H9 (cell line): ENCODE measurements at regions not wholly inside any gene's neighbourhood (a gene's known extent, or its start where the extent isn't known, plus 50 kb on each side); places are given as distances from the start of the nearest gene placed in this dataset.

Experiments
- DNase-seq: peaks from one replicate; pipeline ENCODE4 v3.0.0-alpha.2; 2017
- H2AFZ ChIP-seq: one replicate; pipeline ENCODE4 v1.6.1; 2013; ENCODE audit warnings: mild to moderate bottlenecking, low read length, control low read depth, moderate library complexity
- H2AK5ac ChIP-seq: 2 replicates; pipeline ENCODE4 v1.6.1; 2013; ENCODE audit warnings: low read length, control low read depth, mixed read lengths; ENCODE audit not compliant: insufficient read length
- H2BK120ac ChIP-seq: one replicate; pipeline ENCODE4 v1.6.1; 2013; ENCODE audit warnings: low read depth, mild to moderate bottlenecking, low read length, control low read depth, inconsistent platforms; ENCODE audit not compliant: poor library complexity, severe bottlenecking
- H2BK12ac ChIP-seq: 2 replicates; pipeline ENCODE4 v1.6.1; 2013; ENCODE audit warnings: low read length, control low read depth, mixed read lengths, low read depth; ENCODE audit not compliant: insufficient read length
- H2BK15ac ChIP-seq: 2 replicates; pipeline ENCODE4 v1.6.1; 2013; ENCODE audit warnings: low read depth, low read length, control low read depth
- H2BK20ac ChIP-seq: one replicate; pipeline ENCODE4 v1.6.1; 2013; ENCODE audit warnings: low read depth, mild to moderate bottlenecking, low read length, control low read depth, inconsistent platforms; ENCODE audit not compliant: poor library complexity, severe bottlenecking
- H2BK5ac ChIP-seq: 2 replicates; pipeline ENCODE4 v1.6.1; 2013; ENCODE audit warnings: low read length, control low read depth, mixed read lengths; ENCODE audit not compliant: insufficient read length
- H3K14ac ChIP-seq: 2 replicates; pipeline ENCODE4 v1.6.1; 2013; ENCODE audit warnings: low read length, control low read depth; ENCODE audit not compliant: insufficient read depth
- H3K18ac ChIP-seq: 2 replicates; pipeline ENCODE4 v1.6.1; 2013; ENCODE audit warnings: low read depth, mild to moderate bottlenecking, mixed read lengths, low read length, control low read depth; ENCODE audit not compliant: insufficient read length
- H3K23ac ChIP-seq: 2 replicates; pipeline ENCODE4 v1.6.1; 2013; ENCODE audit warnings: low read length, control low read depth, mixed read lengths, low read depth; ENCODE audit not compliant: insufficient read length
- H3K23me2 ChIP-seq: 2 replicates; pipeline ENCODE4 v1.6.1; 2013; ENCODE audit warnings: low read depth, mild to moderate bottlenecking, mixed read lengths, low read length, control low read depth; ENCODE audit not compliant: insufficient read length, poor library complexity, severe bottlenecking
- H3K27ac ChIP-seq: 2 replicates; pipeline ENCODE4 v1.5.1; 2013; ENCODE audit warnings: low read length, control low read depth, mixed read lengths, low read depth; ENCODE audit not compliant: insufficient read length
- H3K27me3 ChIP-seq: 2 replicates; pipeline ENCODE4 v1.6.1; 2013; ENCODE audit warnings: low read length, control low read depth, inconsistent platforms; ENCODE audit not compliant: insufficient read depth
- H3K4ac ChIP-seq: 2 replicates; pipeline ENCODE4 v1.6.1; 2013; ENCODE audit warnings: low read depth, mild to moderate bottlenecking, control low read depth, inconsistent platforms, low read length, moderate library complexity
- H3K4me1 ChIP-seq: 2 replicates; pipeline ENCODE4 v1.6.1; 2013; ENCODE audit warnings: low read length, control low read depth, inconsistent platforms; ENCODE audit not compliant: insufficient read depth
- H3K4me2 ChIP-seq: 2 replicates; pipeline ENCODE4 v1.6.1; 2013; ENCODE audit warnings: low read length, control low read depth, mixed read lengths; ENCODE audit not compliant: insufficient read length, insufficient read depth
- H3K56ac ChIP-seq: 2 replicates; pipeline ENCODE4 v1.6.1; 2013; ENCODE audit warnings: low read depth, mild to moderate bottlenecking, mixed read lengths, low read length, control low read depth; ENCODE audit not compliant: insufficient read length
- H3K79me1 ChIP-seq: 2 replicates; pipeline ENCODE4 v1.6.1; 2013; ENCODE audit warnings: low read depth, mild to moderate bottlenecking, moderate library complexity, low read length, control low read depth, inconsistent platforms; ENCODE audit not compliant: insufficient read depth, poor library complexity, severe bottlenecking
- H3K79me2 ChIP-seq: 2 replicates; pipeline ENCODE4 v1.6.1; 2013; ENCODE audit warnings: low read length, control low read depth, inconsistent platforms; ENCODE audit not compliant: insufficient read depth
- H3K9ac ChIP-seq: 2 replicates; pipeline ENCODE4 v1.6.1; 2013; ENCODE audit warnings: low read length, control low read depth, mixed read lengths; ENCODE audit not compliant: insufficient read length; ENCODE audit errors: extremely low read depth
- H3K9me3 ChIP-seq: one replicate; pipeline ENCODE4 v1.6.1; 2013; ENCODE audit warnings: low read depth, low read length, inconsistent platforms; ENCODE audit not compliant: control insufficient read depth
- H3T11ph ChIP-seq: one replicate; pipeline ENCODE4 v1.6.1; 2013; ENCODE audit warnings: mild to moderate bottlenecking, low read length, control low read depth, inconsistent platforms
- H4K20me1 ChIP-seq: one replicate; pipeline ENCODE4 v1.6.1; 2013; ENCODE audit not compliant: control insufficient read depth, insufficient read length, insufficient read depth
- H4K5ac ChIP-seq: 2 replicates; pipeline ENCODE4 v1.6.1; 2013; ENCODE audit warnings: low read depth, mild to moderate bottlenecking, mixed read lengths, low read length, control low read depth; ENCODE audit not compliant: insufficient read length
- H4K8ac ChIP-seq: replicated peaks from 2 replicates; pipeline ENCODE4 v1.6.1; 2013; ENCODE audit warnings: low read length, control low read depth, mixed read lengths, low read depth; ENCODE audit not compliant: insufficient read length
- H4K91ac ChIP-seq: 2 replicates; pipeline ENCODE4 v1.6.1; 2013; ENCODE audit warnings: low read depth, mild to moderate bottlenecking, moderate library complexity, mixed read lengths, low read length, control low read depth; ENCODE audit not compliant: insufficient read length
- H3K27ac Mint-ChIP-seq, 3 experiments: 2 replicates in 2 of 3; 3 replicates in 1 of 3; pipeline ENCODE4 v1.8.0; 2020 to 2021; ENCODE audit warnings: mixed read lengths in 3 of 3, mild to moderate bottlenecking in 1 of 3, moderate library complexity in 1 of 3
- H3K27me3 Mint-ChIP-seq: 2 replicates; pipeline ENCODE4 v1.8.0; 2021; ENCODE audit warnings: low read depth, mild to moderate bottlenecking, moderate library complexity, mixed read lengths
- H3K36me3 Mint-ChIP-seq, 3 experiments: 2 replicates in 2 of 3; 3 replicates in 1 of 3; pipeline ENCODE4 v1.8.0; 2020 to 2021; ENCODE audit warnings: low read depth in 3 of 3, mixed read lengths in 3 of 3; ENCODE audit not compliant: insufficient read depth in 1 of 3
- H3K4me1 Mint-ChIP-seq, 2 experiments: 2 replicates each; pipeline ENCODE4 v1.8.0; 2020; ENCODE audit warnings: mixed read lengths in 2 of 2
- H3K4me3 Mint-ChIP-seq, 2 experiments: 2 replicates in 1 of 2; 3 replicates in 1 of 2; pipeline ENCODE4 v1.8.0; 2020 to 2021; ENCODE audit warnings: mild to moderate bottlenecking in 2 of 2, mixed read lengths in 2 of 2, moderate library complexity in 1 of 2
- H3K9me3 Mint-ChIP-seq, 2 experiments: 2 replicates in 1 of 2; 3 replicates in 1 of 2; pipeline ENCODE4 v1.8.0; 2020; ENCODE audit warnings: mild to moderate bottlenecking in 2 of 2, mixed read lengths in 2 of 2, moderate library complexity in 1 of 2
- CTCF ChIP-seq: fragments of 200-600 bp; sonication (generic); conservative IDR thresholded peaks from 3 replicates; pipeline ENCODE4 v1.8.0; 2021; ENCODE audit warnings: antibody characterized with exemption, mild to moderate bottlenecking
- WGBS: extraction: QIAGEN DNeasy Blood & Tissue Kit; methylation state at CpG from one replicate; pipeline ENCODE4 v1.1.7; 2013; ENCODE audit warnings: missing lambda C conversion rate, low lambda C conversion rate, mixed read lengths; ENCODE audit not compliant: insufficient read length; ENCODE audit errors: extremely low coverage; 5-methylcytosine and 5-hydroxymethylcytosine counted together

GRCh38 chr1:194309269-194309668 lies 1122.9 kb upstream of the B3GALT2 start:
- no peaks in the 10 kb centered on the region for H3K36me3 Mint-ChIP-seq
- Histone ChIP-seq H2AFZ (no peak overlapping the region), H3K9me3 (no peaks in the 10 kb centered on the region), H3K27me3 (no peaks in the 10 kb centered on the region), H2BK120ac (no peak overlapping the region), H3K27ac (no peak overlapping the region), H3K14ac (no peak overlapping the region), H2BK12ac (no peak overlapping the region), H3K23me2 (no peaks in the 10 kb centered on the region), H4K20me1 (no peaks in the 10 kb centered on the region), H2AK5ac (no peak overlapping the region), H4K91ac (no peak overlapping the region), H3K79me2 (no peaks in the 10 kb centered on the region), H3K4ac (no peak overlapping the region), H3K18ac (no peak overlapping the region), H2BK15ac (no peak overlapping the region), H3K79me1 (no peaks in the 10 kb centered on the region), H2BK5ac (no peak overlapping the region), H3K4me1 (no peaks in the 10 kb centered on the region), H4K8ac (no peak overlapping the region), H3K56ac (no peak overlapping the region), H3K23ac (no peak overlapping the region), H2BK20ac (no peak overlapping the region), H4K5ac (no peak overlapping the region), H3K4me2 (no peak overlapping the region), H3K9ac (no peak overlapping the region), H3T11ph (no peak overlapping the region)
- H3K4me1 Mint-ChIP-seq, result no peaks in the 10 kb centered on the region
- WGBS, result no CpG with 5 or more reads among the region's 3 CpGs
- H3K9me3 Mint-ChIP-seq, result no peaks in the 10 kb centered on the region
- no peaks in the 10 kb centered on the region for H3K27me3 Mint-ChIP-seq
- TF ChIP-seq CTCF, result no peak
- no peak overlapping the region for H3K4me3 Mint-ChIP-seq
- no peak for DNase-seq
- no peak overlapping the region for H3K27ac Mint-ChIP-seq
